ENCODE measurements at regions not wholly inside any gene's neighbourhood (a gene's known extent, or its start where the extent isn't known, plus 50 kb on each side); places are given as distances from the start of the nearest gene placed in this dataset.

DNA sequence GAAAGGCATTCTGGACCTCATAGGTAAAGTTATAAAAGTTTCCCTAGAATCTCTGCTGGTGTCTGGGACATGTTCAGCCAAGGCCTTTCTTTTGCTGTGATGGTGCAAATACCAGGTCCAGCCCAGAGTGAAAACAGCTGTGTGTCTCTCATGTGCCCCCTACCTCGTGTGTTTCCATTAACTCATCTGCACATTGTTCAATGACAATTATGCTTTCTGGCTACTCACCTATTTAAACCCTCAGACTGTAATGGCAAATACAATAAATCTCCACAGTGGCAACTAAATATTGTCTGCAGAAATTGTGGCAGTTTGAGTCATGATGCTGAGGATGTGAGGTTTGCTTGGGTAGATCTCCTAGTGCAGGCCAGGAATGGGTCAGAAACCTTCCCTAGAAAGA lies 53.1 kb upstream of the GALNT15 start:
- TF ChIP-seq POLR2AphosphoS5 (IDR thresholded peaks at IDR 0.05; ENCODE audit: low read depth, low read length) (no peak), POU2F2 (IDR thresholded peaks at IDR 0.05; ENCODE audit: low read depth, low read length) (no peak), POLR2A (IDR thresholded peaks at IDR 0.05; ENCODE audit: low read depth, low read length) (no peak), PAX5 (IDR thresholded peaks at IDR 0.05; ENCODE audit: insufficient read depth, low read length, severe bottlenecking) (no peak), TAF1 (IDR thresholded peaks at IDR 0.05; ENCODE audit: low read depth, low read length) (no peak), SPI1 (IDR thresholded peaks at IDR 0.05; ENCODE audit: low read depth, low read length) (no peak)
- FAIRE-seq (no peak), DNase-seq (ENCODE audit: insufficient read length, low spot score) (no peak)

DNA sequence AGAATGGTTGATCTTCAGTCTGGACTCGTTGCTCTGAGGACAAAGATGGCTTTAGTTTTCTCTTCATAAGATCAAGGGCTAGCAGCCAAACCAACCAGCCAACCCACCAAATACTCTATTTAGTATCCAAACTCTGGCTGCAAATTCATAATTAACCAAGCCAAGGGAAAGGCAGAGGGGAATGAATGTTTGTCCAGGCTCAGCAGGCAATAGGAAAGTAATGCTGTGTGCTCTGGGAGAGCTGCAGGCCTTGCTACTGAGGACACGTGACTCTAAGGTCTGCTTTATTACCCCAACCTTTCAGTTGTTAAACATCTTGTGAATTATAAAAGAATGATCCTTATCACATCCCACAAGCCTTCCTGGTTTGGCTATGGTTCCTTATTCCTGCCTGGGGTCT lies 52.3 kb upstream of the GALNT15 start:
- FAIRE-seq: no peak

DNA sequence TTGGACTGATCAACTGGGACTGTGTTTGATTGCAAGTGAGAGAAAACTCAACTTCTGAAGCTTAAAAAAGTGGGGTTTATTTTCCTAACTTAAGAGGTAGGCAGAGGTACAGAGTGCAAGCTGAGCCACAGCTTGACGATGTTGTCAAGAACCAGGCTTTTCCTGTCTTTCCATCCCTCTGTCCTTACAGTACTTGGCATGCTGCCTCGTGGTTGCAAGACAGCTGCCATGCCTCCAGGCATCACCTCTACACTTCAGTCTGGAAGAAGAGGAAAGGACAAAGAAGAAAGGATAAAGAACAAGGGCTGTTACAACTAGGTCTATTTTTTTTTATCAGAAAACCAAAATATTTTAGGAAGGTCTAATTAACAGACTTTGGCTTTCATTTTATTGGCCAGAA lies 51.8 kb upstream of the GALNT15 start:
- DNase-seq (ENCODE audit: insufficient read length, low spot score) (no peak), FAIRE-seq (no peak)
- TF ChIP-seq SPI1 (IDR thresholded peaks at IDR 0.05; ENCODE audit: low read depth, low read length): no peak
- no peak for TF ChIP-seq POLR2AphosphoS5 (IDR thresholded peaks at IDR 0.05; ENCODE audit: low read depth, low read length)

More for the DNA sequence above, 52.3 kb upstream of the GALNT15 start:
- DNase-seq (ENCODE audit: insufficient read length, low spot score): no peak
- TF ChIP-seq POLR2A (IDR thresholded peaks at IDR 0.05; ENCODE audit: low read depth, low read length) (no peak), POLR2AphosphoS5 (IDR thresholded peaks at IDR 0.05; ENCODE audit: low read depth, low read length) (no peak), PAX5 (IDR thresholded peaks at IDR 0.05; ENCODE audit: insufficient read depth, low read length, severe bottlenecking) (no peak), POU2F2 (IDR thresholded peaks at IDR 0.05; ENCODE audit: low read depth, low read length) (no peak), TAF1 (IDR thresholded peaks at IDR 0.05; ENCODE audit: low read depth, low read length) (no peak), SPI1 (IDR thresholded peaks at IDR 0.05; ENCODE audit: low read depth, low read length) (no peak)

DNA sequence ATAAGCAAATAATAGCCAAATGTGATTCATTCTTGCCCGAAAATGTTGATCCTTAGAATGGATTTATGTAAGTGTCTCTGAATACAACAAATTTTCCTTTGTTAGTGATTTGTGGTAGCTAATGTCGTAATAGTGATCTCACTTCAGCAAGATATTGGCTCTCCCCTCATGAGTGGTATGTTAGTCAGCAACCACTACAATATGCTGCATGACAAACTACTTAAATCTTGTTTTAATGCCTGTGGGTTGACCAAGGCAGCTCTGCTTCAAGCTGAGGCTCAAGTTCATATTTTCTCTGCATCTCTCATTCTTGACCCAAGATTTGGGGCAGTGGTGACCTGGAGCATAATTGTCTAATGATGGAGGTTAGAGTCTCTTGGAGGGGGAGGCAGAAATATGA lies 49.8 kb upstream of the GALNT15 start:
- no peak for TF ChIP-seq TAF1 (IDR thresholded peaks at IDR 0.05; ENCODE audit: low read depth, low read length)
- no peak for TF ChIP-seq POU2F2 (IDR thresholded peaks at IDR 0.05; ENCODE audit: low read depth, low read length)
- TF ChIP-seq POLR2AphosphoS5 (IDR thresholded peaks at IDR 0.05; ENCODE audit: low read depth, low read length): no peak
- TF ChIP-seq SPI1 (IDR thresholded peaks at IDR 0.05; ENCODE audit: low read depth, low read length): no peak
- TF ChIP-seq PAX5 (IDR thresholded peaks at IDR 0.05; ENCODE audit: insufficient read depth, low read length, severe bottlenecking): no peak
- TF ChIP-seq POLR2A (IDR thresholded peaks at IDR 0.05; ENCODE audit: low read depth, low read length): no peak
- no peak for FAIRE-seq
- DNase-seq (ENCODE audit: insufficient read length, low spot score): no peak

Data from GM12891 (cell line).